ENCODE measurements at regions not wholly inside any gene's neighbourhood (a gene's known extent, or its start where the extent isn't known, plus 50 kb on each side); places are given as distances from the start of the nearest gene placed in this dataset.

DNA sequence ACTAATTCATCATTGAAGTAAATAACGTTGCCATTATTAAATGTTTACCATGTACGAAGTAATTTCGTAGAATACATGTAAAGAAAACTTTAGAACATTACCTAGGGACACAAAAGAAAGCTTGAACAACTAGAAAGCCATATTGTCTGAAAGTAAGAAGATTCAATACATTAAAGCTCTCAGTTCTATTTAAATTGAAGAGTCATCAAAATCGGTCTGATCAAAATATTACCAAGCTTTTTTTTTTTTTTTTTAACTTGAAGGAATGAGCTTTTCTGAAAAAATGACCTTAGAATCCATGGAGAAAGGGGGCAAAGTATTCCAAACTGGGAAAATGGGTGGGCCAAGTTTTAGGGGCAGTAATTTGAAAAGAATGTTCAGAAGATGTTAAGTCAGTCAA is 300.8 kb downstream of the GPD2 start:
- no peak overlapping the region for H2BK15ac ChIP-seq (ENCODE audit: low read depth, poor library complexity, severe bottlenecking)
- H3K9me3 ChIP-seq (ENCODE audit: control insufficient read depth, low read length): no peaks in the 10 kb centered on the region
- no peak overlapping the region for H2AK5ac ChIP-seq (ENCODE audit: low read length, severe bottlenecking)
- no peak for DNase-seq
- H2BK12ac ChIP-seq (ENCODE audit: low read length in 2 of 2): no peak overlapping the region
- H3K4me2 ChIP-seq (ENCODE audit: low read length, poor library complexity, severe bottlenecking): no peak overlapping the region
- H2BK120ac ChIP-seq (ENCODE audit: low read depth, low read length): no peak overlapping the region
- H3K36me3 ChIP-seq (ENCODE audit: control insufficient read depth in 1 of 2, insufficient read depth in 2 of 2, low read depth in 1 of 2, low read length in 2 of 2): no peaks in the 10 kb centered on the region
- H2AFZ ChIP-seq (ENCODE audit: low read depth, low read length): no peak overlapping the region
- no peak overlapping the region for H3K4me3 ChIP-seq (ENCODE audit: insufficient read depth in 1 of 2, low read depth in 1 of 2, low read length in 2 of 2)
- no CpG with 5 or more reads among the region's 4 CpGs for WGBS
- no peak overlapping the region for H3K27ac ChIP-seq (ENCODE audit: low read length, poor library complexity, severe bottlenecking)
- H4K8ac ChIP-seq (ENCODE audit: low read length): no peak overlapping the region
- H4K91ac ChIP-seq (ENCODE audit: low read length): no peak overlapping the region
- H2BK5ac ChIP-seq (ENCODE audit: low read depth, low read length, poor library complexity, severe bottlenecking): no peak overlapping the region
- H3K23ac ChIP-seq (ENCODE audit: low read length in 2 of 2): no peak overlapping the region
- H3K27me3 ChIP-seq (ENCODE audit: control insufficient read depth in 1 of 2, insufficient read depth in 1 of 2, low read length in 2 of 2): no peaks in the 10 kb centered on the region
- no peak overlapping the region for H3K4ac ChIP-seq (ENCODE audit: low read depth in 1 of 2, low read length in 2 of 2)
- no peak overlapping the region for H3K18ac ChIP-seq (ENCODE audit: low read depth in 1 of 2, low read length in 2 of 2)
- no peak overlapping the region for H3K14ac ChIP-seq (ENCODE audit: low read length in 2 of 2)
- no peak overlapping the region for H3K9ac ChIP-seq (ENCODE audit: low read length)
- no peaks in the 10 kb centered on the region for H3K4me1 ChIP-seq (ENCODE audit: control insufficient read depth, insufficient read depth, low read depth, low read length)
- H3K79me1 ChIP-seq (replicated peaks; ENCODE audit: low read length, poor library complexity, severe bottlenecking): no peaks in the 10 kb centered on the region

DNA sequence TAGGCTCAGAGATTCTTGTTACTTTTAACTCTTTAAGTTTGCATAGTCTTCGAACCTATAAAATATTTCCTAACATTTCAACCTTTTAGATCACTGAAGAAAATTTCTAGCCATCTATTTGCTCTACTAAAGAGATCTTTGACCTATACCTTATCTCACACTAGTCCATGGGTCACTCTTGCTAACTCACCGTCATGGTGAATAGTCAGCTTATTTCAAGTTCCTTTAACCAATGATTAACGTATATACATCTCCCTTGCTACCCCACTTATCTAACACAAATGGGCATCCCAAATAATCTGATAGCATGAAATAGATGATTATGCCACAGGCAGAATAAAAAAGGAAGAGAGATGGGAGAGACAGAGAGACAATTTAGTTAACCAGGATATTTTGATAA is 303.1 kb downstream of the GPD2 start:
- no peak overlapping the region for H3K18ac ChIP-seq (ENCODE audit: low read depth in 1 of 2, low read length in 2 of 2)
- H3K4me2 ChIP-seq (ENCODE audit: low read length, poor library complexity, severe bottlenecking): no peak overlapping the region
- no peak overlapping the region for H4K91ac ChIP-seq (ENCODE audit: low read length)
- WGBS: 81% methylated on average over 2 of the region's 3 CpGs
- no peaks in the 10 kb centered on the region for H3K36me3 ChIP-seq (ENCODE audit: control insufficient read depth in 1 of 2, insufficient read depth in 2 of 2, low read depth in 1 of 2, low read length in 2 of 2)
- H2AFZ ChIP-seq (ENCODE audit: low read depth, low read length): no peak overlapping the region
- no peak overlapping the region for H3K23ac ChIP-seq (ENCODE audit: low read length in 2 of 2)
- H3K4me1 ChIP-seq (ENCODE audit: control insufficient read depth, insufficient read depth, low read depth, low read length): no peaks in the 10 kb centered on the region
- H3K27me3 ChIP-seq (ENCODE audit: control insufficient read depth in 1 of 2, insufficient read depth in 1 of 2, low read length in 2 of 2): no peaks in the 10 kb centered on the region
- no peak overlapping the region for H2AK5ac ChIP-seq (ENCODE audit: low read length, severe bottlenecking)
- H2BK5ac ChIP-seq (ENCODE audit: low read depth, low read length, poor library complexity, severe bottlenecking): no peak overlapping the region
- H2BK15ac ChIP-seq (ENCODE audit: low read depth, poor library complexity, severe bottlenecking): no peak overlapping the region
- no peaks in the 10 kb centered on the region for H3K79me1 ChIP-seq (replicated peaks; ENCODE audit: low read length, poor library complexity, severe bottlenecking)
- H4K8ac ChIP-seq (ENCODE audit: low read length): no peak overlapping the region
- no peak for DNase-seq
- no peaks in the 10 kb centered on the region for H3K9me3 ChIP-seq (ENCODE audit: control insufficient read depth, low read length)
- no peak overlapping the region for H3K27ac ChIP-seq (ENCODE audit: low read length, poor library complexity, severe bottlenecking)
- H2BK12ac ChIP-seq (ENCODE audit: low read length in 2 of 2): no peak overlapping the region
- H3K14ac ChIP-seq (ENCODE audit: low read length in 2 of 2): no peak overlapping the region
- no peak overlapping the region for H3K4ac ChIP-seq (ENCODE audit: low read depth in 1 of 2, low read length in 2 of 2)
- no peak overlapping the region for H3K9ac ChIP-seq (ENCODE audit: low read length)
- no peak overlapping the region for H2BK120ac ChIP-seq (ENCODE audit: low read depth, low read length)
- no peak overlapping the region for H3K4me3 ChIP-seq (ENCODE audit: insufficient read depth in 1 of 2, low read depth in 1 of 2, low read length in 2 of 2)

DNA sequence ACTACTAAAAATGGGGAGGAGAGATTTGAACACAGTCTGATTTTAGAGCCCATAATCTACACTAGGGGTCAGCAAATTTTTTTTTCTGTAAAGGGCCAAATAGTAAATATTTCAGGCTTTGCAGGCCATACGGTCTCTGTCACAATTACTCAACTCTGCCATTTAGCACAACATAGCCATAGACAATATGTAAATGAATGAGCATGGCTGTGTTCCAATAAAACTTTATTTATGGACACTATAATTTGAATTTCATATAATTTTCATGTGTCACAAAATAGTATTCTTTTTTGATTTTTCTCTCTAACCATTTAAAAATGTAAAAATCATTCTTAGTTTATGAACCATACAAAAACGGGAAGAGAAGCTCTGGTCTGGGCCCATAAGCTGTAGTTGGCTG is 309.4 kb downstream of the GPD2 start:
- no peak overlapping the region for H4K8ac ChIP-seq (ENCODE audit: low read length)
- no peak overlapping the region for H3K18ac ChIP-seq (ENCODE audit: low read depth in 1 of 2, low read length in 2 of 2)
- H3K36me3 ChIP-seq (ENCODE audit: control insufficient read depth in 1 of 2, insufficient read depth in 2 of 2, low read depth in 1 of 2, low read length in 2 of 2): no peaks in the 10 kb centered on the region
- no peaks in the 10 kb centered on the region for H3K4me1 ChIP-seq (ENCODE audit: control insufficient read depth, insufficient read depth, low read depth, low read length)
- no peak overlapping the region for H3K14ac ChIP-seq (ENCODE audit: low read length in 2 of 2)
- H2BK120ac ChIP-seq (ENCODE audit: low read depth, low read length): no peak overlapping the region
- H3K4me3 ChIP-seq (ENCODE audit: insufficient read depth in 1 of 2, low read depth in 1 of 2, low read length in 2 of 2): no peak overlapping the region
- no peak overlapping the region for H3K4ac ChIP-seq (ENCODE audit: low read depth in 1 of 2, low read length in 2 of 2)
- H3K9me3 ChIP-seq (ENCODE audit: control insufficient read depth, low read length): no peaks in the 10 kb centered on the region
- no peak overlapping the region for H2BK12ac ChIP-seq (ENCODE audit: low read length in 2 of 2)
- 100% methylated on average over 1 of the region's 2 CpGs for WGBS
- no peak for DNase-seq
- no peak overlapping the region for H3K9ac ChIP-seq (ENCODE audit: low read length)
- no peak overlapping the region for H2AK5ac ChIP-seq (ENCODE audit: low read length, severe bottlenecking)
- H2BK5ac ChIP-seq (ENCODE audit: low read depth, low read length, poor library complexity, severe bottlenecking): no peak overlapping the region
- H2BK15ac ChIP-seq (ENCODE audit: low read depth, poor library complexity, severe bottlenecking): no peak overlapping the region
- H4K91ac ChIP-seq (ENCODE audit: low read length): no peak overlapping the region
- H3K79me1 ChIP-seq (replicated peaks; ENCODE audit: low read length, poor library complexity, severe bottlenecking): no peaks in the 10 kb centered on the region
- H3K4me2 ChIP-seq (ENCODE audit: low read length, poor library complexity, severe bottlenecking): no peak overlapping the region
- no peaks in the 10 kb centered on the region for H3K27me3 ChIP-seq (ENCODE audit: control insufficient read depth in 1 of 2, insufficient read depth in 1 of 2, low read length in 2 of 2)
- no peak overlapping the region for H3K27ac ChIP-seq (ENCODE audit: low read length, poor library complexity, severe bottlenecking)
- no peak overlapping the region for H2AFZ ChIP-seq (ENCODE audit: low read depth, low read length)
- H3K23ac ChIP-seq (ENCODE audit: low read length in 2 of 2): no peak overlapping the region

DNA sequence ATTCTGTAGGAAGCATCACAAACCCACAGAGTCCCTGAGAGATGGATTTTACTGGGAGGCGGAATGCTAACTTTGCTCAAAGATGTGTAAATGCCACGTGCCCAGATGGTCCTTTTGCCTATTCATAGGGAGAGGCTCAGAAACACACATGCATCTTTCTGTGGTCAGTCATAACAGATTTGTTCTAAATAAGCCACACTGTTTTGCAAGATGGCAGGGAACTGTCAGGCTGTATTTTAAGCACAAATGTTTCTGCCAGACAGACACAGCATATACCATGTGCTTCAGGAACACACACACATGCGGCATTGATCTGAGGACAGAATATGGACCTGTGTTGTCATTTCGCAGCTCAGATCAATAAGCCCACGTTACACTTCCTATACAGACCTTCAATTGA is 312.0 kb downstream of the GPD2 start:
- H3K9ac ChIP-seq (ENCODE audit: low read length): no peak overlapping the region
- no peak overlapping the region for H3K27ac ChIP-seq (ENCODE audit: low read length, poor library complexity, severe bottlenecking)
- H3K79me1 ChIP-seq (replicated peaks; ENCODE audit: low read length, poor library complexity, severe bottlenecking): no peaks in the 10 kb centered on the region
- H3K4ac ChIP-seq (ENCODE audit: low read depth in 1 of 2, low read length in 2 of 2): no peak overlapping the region
- H3K23ac ChIP-seq (ENCODE audit: low read length in 2 of 2): no peak overlapping the region
- H3K4me2 ChIP-seq (ENCODE audit: low read length, poor library complexity, severe bottlenecking): no peak overlapping the region
- H3K36me3 ChIP-seq (ENCODE audit: control insufficient read depth in 1 of 2, insufficient read depth in 2 of 2, low read depth in 1 of 2, low read length in 2 of 2): no peaks in the 10 kb centered on the region
- H3K18ac ChIP-seq (ENCODE audit: low read depth in 1 of 2, low read length in 2 of 2): no peak overlapping the region
- H4K8ac ChIP-seq (ENCODE audit: low read length): no peak overlapping the region
- H2BK12ac ChIP-seq (ENCODE audit: low read length in 2 of 2): no peak overlapping the region
- H3K9me3 ChIP-seq (ENCODE audit: control insufficient read depth, low read length): no peaks in the 10 kb centered on the region
- no peak for DNase-seq
- no peaks in the 10 kb centered on the region for H3K4me1 ChIP-seq (ENCODE audit: control insufficient read depth, insufficient read depth, low read depth, low read length)
- 74% methylated on average over 3 of the region's 5 CpGs for WGBS
- no peak overlapping the region for H2AFZ ChIP-seq (ENCODE audit: low read depth, low read length)
- no peak overlapping the region for H2BK120ac ChIP-seq (ENCODE audit: low read depth, low read length)
- no peak overlapping the region for H3K14ac ChIP-seq (ENCODE audit: low read length in 2 of 2)
- H2AK5ac ChIP-seq (ENCODE audit: low read length, severe bottlenecking): no peak overlapping the region
- no peak overlapping the region for H2BK15ac ChIP-seq (ENCODE audit: low read depth, poor library complexity, severe bottlenecking)
- H2BK5ac ChIP-seq (ENCODE audit: low read depth, low read length, poor library complexity, severe bottlenecking): no peak overlapping the region
- no peak overlapping the region for H3K4me3 ChIP-seq (ENCODE audit: insufficient read depth in 1 of 2, low read depth in 1 of 2, low read length in 2 of 2)
- H4K91ac ChIP-seq (ENCODE audit: low read length): no peak overlapping the region
- H3K27me3 ChIP-seq (ENCODE audit: control insufficient read depth in 1 of 2, insufficient read depth in 1 of 2, low read length in 2 of 2): no peaks in the 10 kb centered on the region
